Fibroblast of upper back skin (primary cell): ENCODE measurements at regions not wholly inside any gene's neighbourhood (a gene's known extent, or its start where the extent isn't known, plus 50 kb on each side); places are given as distances from the start of the nearest gene placed in this dataset.
A peak's percentile ranks its signal among the peaks of the same experiment; 100 is the strongest.

Experiments used
- DNase-seq: peaks from one replicate; pipeline ENCODE4 v3.0.0-alpha.2; 2013

DNA sequence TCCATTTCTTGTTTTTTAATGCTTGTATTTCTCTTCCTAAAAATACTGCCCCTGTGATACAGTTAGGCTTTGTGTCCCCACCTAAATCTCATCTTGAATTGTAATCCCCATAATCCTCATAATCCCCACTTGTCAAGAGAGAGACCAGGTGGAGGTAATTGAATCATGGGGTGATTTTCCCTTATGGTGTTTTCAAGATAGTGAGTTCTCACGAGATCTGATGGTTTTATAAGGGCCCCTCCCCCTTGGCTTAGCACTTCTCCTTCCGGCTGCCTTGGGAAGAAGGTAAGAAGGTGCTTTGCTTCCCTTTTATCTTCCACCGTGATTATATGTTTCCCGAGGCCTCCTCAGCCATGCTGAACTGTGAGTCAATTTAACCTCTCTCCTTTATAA, 227.4 kb downstream of the MAN2A1 start:
- no peak for DNase-seq

DNA sequence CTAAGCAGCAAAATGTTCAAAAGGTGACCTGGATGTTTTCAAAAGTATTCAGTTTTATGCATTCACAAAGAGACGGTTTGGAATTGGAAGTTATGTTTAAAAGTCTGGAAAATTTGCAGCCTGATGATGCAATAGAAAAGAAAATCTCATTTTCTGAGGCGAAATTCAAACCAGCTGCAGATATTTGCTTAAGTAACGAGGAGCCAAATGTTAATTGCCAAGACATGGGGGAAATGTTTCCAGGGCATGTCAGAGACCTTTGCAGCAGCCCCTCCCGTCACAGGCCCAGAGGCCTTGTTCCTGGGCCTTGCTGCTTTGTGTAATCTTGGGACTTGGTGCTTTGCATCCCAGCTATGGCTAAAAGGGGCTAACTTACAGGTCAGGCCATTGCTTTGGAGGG, 228.2 kb downstream of the MAN2A1 start:
- peak; percentile 16 for DNase-seq

DNA sequence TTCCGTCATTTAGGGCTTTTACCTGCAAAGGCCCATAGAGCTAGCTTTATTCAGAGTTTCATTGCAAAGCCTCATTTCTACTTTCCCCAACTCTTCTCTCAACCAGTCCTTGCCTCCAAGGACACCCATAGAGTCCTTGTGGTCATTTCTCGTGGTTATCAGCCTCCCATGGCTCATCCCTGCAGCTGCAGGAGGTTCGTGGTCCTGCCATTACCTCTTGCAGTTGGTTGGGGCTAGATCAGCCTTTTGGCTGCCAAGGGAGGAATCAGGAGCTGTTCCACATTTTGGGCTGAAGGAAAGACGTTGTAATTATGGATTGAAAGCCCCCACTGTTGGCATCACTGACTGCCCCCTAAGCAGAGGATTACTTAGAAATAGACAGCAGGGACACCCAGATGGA, 231.0 kb downstream of the MAN2A1 start:
- DNase-seq: no peak

DNA sequence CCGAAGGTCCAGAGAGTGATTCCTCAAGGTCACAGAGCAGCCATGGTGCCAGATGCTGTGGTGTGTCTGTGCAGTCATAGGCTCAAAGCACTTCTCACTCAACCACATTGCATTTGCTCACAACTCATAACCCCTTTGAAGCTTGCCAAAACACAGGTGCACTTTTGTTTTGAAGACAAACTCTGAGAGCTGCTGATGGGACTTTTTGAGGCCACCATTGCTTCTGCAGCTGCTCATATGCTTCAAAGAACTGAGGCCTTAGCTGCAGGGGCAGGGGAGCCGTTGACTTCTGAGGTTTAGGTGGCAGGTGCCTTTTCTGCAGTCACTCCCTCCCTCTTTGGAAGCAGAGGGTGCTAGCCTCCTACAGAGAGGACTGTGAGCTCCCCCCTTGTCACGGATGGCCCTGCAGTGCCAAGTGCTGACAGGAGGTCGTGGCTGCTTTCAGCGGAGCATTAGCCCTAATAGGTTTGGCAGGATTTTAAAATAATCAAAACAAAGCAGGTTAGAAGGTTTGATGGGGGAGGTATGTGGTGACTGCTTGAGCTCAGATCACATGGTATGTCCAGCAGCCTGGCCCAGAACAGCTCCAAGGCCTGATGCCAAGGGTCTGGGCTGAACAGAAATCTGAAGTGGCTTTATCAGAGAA, 232.1 kb downstream of the MAN2A1 start:
- DNase-seq: no peak

DNA sequence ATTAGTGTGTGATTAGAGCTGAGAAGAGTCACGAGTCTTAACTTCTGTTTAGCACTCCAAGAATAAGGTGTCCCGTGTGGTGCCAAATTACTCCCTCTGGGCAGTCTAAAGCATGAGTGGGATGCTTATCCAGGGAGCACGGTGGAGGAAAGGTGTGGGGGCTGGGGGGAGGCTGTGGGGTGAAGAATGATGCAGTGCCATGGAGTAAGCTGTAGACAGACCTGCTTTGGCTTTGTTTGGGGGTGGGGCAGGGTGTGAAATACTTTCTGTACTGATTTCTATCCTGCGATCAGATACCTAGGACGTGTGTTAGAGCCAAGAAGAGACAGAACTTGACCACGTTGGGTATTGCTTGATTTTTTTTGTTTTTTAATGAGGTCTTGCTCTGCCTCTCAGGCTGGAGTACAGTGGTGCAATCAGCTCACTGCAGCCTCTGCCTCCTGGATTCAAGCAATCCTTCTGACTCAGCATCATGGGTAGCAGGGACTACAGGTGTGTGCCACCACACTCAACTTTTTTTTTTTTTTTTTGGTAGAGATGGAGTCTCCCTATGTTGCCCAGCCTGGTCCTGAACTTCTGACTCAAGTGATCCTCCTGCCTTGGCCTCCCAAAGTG, 232.8 kb downstream of the MAN2A1 start:
- DNase-seq: no peak

DNA sequence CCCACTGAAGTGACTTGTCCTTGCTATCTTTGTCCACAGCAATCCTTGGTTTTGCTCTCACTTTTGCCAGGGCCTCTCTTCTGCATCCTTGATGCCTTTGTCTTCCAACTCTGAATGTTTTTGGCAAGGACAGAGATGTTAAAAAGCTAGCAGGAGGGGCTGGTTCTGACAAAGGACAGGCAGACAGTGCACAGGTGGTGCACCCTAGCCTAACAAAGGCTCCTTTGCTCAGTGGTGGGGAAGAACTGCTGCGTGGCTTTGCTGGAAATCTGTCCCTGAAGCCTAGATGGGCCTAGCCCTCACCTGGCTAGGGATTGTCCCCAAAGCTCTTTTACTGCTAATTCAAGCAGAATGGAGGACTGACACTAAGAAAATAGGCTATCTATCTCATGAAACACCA, 233.5 kb downstream of the MAN2A1 start:
- no peak for DNase-seq

DNA sequence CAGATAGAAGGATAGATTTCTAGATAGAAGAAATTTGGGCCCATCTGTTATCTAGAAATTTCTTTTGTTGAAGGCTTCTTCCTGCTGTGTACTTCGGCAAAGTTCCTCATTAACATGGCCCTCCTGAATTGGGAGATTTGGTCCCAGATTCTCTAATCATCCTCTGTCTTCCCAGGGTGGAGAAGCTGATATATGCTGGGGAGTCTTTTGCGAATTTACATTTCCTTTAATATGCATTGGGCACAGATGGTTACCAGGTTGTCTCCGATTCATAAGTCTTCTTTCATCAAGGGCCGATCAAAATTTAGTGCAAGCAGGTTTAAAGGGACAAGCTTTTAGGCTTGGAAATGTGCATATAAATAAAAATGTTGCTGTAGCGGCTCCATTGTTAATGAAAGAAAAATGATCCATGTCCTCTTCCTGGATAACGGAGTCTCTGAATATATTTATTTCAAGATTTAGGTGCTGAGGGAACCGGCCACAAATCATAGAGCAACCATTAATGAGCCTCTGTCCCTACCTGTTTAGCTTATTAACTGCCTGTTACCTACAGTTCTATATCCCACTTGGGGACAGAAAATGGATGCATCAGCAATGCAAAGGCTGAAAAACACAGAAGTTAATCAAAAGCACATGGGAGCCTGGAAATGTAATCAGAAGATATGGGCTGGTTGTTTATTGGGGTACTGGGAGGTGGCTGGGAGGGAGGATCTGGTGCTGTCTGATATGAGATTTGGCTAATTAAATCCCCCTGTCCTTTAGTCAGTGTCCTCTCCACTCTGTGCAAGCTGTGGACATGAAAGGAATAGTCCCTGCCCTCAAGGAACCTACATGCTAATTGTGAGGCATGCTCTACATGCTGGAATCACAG, 234.7 kb downstream of the MAN2A1 start:
- no peak for DNase-seq

DNA sequence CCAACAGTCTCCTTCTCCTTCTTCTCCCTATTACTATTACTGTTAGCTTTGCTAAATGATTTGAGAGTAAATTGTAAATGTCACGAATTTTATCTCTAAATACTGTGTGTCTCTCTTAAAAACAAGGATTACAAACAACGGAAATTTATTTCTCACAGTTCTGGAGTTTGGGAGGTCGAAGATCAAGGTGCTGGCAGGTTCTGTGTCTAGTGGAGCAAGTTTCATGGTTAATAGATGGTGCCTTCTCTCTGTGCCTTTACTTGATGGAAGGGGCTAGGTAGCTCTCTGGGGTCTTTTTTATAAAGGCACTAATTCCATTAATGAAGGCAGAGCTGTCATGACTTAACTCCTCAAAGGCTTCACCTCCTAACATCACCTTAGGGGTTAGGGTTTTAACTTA, 237.9 kb downstream of the MAN2A1 start:
- no peak for DNase-seq

DNA sequence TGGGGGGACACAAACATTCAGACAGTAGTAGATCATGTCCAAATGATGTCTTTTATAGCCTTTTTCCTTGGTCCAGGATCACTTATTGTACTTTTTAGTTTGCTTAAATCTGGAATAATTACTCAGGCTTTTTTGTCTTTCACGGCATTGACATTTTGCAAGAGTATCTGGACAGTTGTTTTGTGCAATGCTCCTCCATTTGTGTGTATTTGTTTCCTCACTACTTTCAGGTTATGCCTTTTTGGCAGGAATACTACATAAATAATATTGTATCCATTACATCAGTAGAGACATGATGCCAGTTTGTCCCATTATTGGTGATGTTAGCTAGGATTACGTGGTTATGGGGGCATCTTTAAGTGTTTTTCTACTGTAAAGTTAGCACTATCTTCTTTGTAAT, 238.3 kb downstream of the MAN2A1 start:
- DNase-seq: no peak

DNA sequence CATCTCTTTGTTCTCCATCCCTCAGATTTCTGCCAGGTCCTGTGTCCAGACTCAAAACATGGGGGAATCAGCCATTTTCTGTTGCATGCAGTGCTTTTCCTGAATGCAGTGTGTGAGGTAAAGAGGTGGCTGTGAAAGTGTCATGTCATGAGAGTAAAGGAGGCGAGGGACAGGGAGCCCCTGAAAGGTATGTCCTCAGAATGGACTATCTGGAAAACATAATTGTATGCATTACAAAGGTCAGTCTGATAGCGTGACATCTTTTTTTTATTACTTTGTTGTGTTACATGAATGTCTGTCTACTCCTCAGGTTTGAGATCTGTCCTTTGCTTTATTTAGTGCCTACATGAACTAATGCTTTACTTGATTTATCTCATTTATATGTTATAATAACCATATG, 239.1 kb downstream of the MAN2A1 start:
- no peak for DNase-seq

DNA sequence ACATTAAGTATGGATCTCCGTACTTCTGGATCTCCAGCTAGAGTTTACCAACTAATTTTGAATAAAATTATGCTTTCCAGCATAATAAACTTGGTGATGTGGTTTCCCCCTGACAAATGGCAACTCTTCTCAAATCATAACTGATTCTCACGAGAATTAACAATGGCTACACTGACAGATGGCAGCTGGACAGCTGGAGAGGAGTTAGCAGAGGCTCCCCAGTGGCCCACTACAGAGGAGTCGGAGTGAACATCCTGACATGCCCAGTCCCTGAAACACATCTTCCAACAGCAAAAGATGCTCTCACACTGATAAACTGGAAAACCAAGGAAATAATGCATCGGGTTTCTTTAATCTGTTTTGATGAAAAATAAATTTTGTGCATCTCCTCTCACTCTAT, 239.6 kb downstream of the MAN2A1 start:
- DNase-seq: no peak

DNA sequence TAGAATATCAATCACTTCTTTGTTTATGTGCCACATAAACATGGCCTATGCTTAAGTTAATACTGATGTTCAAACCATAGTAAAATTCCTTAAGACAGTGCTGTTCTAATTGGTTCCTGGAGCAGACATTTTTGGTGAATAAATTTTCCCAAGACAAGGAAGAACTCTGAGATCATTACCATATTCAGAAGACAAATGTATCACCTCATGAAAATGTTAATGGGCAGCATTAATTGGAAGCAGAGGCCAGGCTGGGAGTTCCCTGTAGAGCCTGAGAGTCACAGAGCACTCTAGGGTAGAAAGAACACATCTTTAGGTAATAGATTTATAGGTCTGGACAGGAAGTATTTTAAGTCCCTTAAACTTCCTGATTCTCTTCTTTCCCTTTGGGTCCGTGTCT, 240.2 kb downstream of the MAN2A1 start:
- DNase-seq: peak; percentile 34

DNA sequence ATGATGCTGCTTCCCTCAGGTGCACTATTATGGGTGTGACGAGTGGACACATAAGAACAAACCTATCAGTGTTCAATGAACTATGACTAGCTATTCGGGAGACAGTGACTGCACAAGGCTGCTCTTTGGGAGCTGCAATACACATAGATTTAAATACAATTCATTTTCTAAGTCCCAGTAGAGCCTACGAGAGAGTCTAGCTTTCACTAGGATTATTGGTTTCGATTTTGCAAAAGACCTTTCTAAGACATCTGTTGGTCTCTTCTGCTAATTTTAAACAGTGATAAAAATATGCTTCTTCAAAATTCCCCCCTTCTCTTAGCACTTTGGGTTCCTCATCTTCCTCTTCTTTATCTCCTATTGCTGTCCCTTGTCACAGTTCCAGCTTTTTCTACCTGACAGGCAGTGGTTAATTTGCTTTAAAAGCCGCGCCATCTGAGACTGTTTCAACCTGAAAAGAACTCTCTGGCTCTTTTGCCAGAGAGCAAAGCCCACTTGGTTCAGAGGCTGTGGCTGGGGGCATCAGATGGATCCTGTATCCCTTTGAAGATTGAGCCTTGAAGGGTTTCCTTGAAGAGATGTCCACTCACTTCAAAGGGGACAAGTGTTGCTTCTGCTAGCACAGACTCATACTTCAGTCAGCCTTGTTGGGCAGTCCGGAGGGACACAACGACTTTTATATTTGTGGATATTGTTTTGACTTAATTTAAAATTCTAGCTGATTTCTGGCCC, 241.5 kb downstream of the MAN2A1 start:
- DNase-seq: no peak

DNA sequence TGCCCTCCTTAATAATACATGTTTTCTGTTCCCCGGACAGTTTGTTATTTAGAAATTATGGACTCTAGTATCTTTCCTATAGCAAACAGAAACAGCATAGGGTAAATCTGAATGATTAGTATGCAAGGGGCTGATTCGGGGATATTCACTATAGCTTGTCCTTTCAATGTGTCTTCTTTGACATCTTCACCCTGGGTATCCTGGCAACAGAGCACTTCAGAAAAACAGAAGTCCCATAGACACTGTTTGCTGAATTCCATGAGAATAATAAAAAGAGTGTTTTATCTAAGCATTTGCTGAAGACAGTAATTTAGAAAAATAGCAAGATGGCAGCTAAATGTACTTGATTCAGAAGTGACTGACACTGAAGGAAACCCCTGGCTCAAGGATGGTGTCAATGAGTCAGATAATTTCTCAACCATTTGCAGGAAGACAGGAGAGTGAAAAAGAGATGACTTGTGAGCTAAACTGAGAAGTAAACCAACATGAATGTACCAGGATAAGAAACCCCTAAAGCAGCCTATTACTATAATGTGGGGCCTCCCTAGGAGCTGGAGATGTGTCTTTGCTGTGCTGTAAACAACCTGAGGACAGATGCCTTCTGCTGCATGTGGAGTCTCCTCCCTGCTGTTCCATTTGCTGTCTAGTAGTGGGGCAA, 246.2 kb downstream of the MAN2A1 start:
- no peak for DNase-seq

DNA sequence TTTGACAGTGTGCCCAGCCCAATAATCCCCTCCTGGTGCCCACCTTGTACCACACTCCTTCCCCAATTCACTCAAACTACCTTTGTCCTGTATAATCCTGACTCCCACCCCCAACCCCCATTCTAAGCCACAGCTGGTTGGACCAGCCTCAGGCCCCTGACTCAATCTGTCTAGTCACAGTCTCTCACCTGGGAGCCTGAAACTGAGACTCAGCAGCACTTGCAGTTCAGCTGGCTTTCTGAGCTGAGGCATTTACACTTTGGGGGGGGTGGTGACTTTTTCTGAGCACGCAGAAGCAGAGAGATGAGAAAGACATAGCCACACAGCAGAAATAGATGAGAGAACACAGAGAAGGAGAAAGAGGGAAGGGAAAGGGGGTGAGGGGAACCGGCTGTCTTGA, 247.3 kb downstream of the MAN2A1 start:
- DNase-seq: no peak

DNA sequence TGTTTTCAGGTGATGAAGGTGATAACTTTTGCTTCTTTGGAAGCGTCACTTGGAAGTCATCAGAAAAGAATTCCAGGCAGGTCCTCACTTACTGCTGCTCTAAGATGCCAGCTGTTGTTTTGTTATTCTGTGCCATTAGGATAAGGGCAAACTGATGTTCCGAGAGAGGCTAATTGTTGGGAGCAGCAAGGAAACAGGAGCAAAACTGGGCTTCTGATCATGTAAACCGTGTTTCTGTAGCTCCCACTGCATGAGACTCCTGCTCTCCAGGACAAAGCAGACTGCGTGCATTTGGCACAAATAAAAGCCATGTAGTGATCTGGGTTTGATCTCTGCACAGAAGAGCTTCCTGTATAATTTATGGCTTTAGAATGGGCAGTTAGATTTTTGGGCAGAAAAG, 248.2 kb downstream of the MAN2A1 start:
- DNase-seq: no peak

DNA sequence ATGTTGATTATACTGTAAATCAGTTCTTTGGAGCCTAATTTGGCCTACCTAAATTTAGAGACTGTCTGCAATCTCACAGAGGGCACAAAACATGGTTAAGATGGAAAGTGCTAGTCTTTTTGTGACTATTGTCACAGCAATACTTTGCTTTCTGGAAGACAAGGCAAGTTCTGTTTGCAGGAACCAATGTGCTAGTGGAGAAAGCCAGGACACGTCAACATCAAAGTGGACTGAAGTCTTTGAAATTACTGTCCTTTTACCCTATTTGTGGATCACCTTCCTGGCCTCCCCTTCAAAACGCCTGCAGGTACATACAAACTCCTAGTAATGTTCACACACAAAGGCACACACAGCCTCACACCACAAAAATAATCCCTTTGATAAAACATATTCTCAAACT, 248.7 kb downstream of the MAN2A1 start:
- DNase-seq: no peak

DNA sequence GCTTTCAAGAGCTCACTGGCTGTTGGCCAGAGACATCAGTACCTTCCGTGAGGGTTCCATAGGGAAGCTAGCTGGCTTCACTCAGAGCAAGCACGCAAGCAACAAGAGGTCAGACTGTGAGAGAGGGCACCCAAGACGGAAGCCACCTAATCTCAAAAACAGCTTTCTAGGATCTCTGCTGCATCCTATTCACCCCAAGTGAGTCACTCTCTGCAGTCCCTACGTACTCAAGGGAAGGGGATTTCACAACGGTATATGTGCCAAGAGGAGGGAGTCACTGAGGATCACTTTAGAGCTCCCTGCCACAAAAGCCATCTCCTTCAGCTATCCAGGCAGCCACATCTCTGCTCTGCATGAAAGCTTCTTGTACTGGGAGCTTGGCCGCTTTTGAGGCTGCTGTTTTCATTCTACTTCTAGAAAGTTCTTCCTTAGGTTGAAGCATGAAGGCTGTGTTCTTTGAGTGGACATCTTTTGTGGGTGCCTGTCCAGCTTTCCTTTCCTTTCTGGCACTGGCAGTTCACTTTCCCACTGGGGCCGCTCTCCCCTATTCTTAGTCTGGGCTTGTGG, 249.5 kb downstream of the MAN2A1 start:
- DNase-seq: no peak

DNA sequence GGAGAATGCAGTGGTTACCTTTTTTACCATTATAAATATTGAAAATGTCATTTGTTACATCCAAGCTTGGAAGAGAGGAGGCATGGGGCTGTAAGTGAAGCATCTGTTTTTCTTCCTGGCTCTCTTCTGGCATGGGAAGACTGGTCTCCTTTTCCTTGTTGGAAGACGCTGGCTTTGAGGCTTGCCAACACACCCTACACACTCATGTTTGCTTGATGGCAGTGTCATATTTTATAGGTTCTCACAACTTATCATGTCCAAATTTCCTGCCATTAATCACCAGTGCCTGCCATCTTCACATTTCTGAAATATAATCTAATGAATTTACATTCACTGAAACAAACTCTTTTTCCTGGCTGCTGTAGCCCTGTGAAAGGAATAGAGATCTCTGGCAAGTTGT, 252.9 kb downstream of the MAN2A1 start:
- no peak for DNase-seq

DNA sequence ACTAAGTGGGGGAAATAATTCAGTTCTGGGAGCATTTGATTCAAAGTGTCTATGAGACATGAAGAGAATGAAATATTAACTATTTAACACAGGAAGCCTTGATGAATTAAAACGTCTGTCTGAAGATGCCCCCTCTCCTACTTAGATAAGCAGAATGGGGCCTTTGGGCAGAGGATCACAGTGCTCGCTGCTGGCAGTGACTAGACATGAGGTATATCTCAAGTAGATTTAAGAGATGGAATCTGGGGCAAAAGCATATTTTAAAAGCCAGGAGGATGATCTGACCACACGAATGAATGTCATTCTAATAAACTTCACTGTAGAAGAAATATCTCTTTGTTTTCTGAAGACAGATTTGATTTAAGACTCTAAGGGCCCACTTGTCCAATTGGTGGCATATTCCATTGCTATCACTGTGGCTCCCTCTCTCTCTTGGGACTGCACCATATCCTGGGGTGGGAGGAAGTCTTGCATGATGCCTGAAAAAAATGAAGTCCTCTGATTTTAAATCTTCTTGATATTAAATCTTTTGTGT, 254.0 kb downstream of the MAN2A1 start:
- no peak for DNase-seq

DNA sequence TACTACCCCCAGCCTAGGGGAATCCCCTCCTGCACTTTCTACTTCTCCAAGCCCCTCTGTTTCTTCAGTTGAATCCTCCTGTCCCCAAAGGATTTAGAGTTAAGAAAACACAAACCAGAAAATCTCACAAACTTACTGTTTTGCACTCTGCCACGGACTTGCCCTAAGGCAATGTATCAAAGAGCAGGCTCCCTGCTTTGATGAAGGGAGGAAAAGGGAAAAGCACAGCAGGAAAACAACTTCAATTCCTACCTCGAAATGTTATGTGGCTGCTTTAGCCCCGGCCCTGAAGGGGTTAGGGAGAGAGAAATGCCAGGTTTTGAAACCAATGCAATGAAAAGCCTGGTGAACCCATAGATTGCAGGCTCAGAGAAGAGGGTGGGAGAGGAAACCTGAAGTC, 254.7 kb downstream of the MAN2A1 start:
- DNase-seq: no peak

DNA sequence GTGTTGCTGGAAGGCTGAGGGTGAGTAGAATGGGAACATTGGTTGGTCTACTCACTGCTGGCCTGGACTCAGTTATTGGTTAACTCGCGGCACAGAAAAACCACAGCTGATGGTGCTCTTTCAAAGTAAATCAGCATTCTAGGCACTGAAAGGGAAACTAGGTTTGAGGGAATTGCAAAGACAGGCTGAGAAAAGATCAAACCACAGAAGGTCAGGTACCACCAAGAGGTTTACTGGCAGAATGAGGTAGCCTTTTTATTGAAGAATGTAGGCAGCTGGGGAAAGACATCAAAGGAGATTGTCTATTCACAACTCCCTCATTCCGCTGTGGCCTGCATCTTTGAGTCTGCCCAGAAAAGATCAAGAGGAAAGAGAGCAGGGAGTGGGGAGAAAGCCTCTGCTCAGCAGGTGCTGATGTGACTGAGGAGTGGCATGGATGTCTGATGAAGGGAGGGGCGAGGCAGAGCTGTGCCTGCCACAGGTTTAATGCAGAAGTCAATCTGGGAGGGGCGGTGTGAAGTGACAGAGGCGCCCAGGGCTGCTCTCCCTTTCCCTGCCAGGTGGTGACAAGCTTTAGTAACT, 255.5 kb downstream of the MAN2A1 start:
- no peak for DNase-seq
